Ishikawa (cell line): ENCODE measurements at regions not wholly inside any gene's neighbourhood (a gene's known extent, or its start where the extent isn't known, plus 50 kb on each side); places are given as distances from the start of the nearest gene placed in this dataset.

Experiments
- CEBPB ChIP-seq: IDR thresholded peaks from 2 replicates; pipeline ENCODE4 v1.6.1; 2012
- CREB1 ChIP-seq: IDR thresholded peaks from 2 replicates; pipeline ENCODE4 v1.6.1; 2012; ENCODE audit warnings: low read depth
- EGR1 ChIP-seq: IDR thresholded peaks from 2 replicates; pipeline ENCODE4 v1.6.1; 2012
- EP300 ChIP-seq: IDR thresholded peaks from 2 replicates; pipeline ENCODE4 v1.6.1; 2012; ENCODE audit warnings: borderline replicate concordance
- FOXM1 ChIP-seq: IDR thresholded peaks from 2 replicates; pipeline ENCODE4 v1.6.1; 2012; ENCODE audit warnings: low read depth, borderline replicate concordance
- MAX ChIP-seq: IDR thresholded peaks from 2 replicates; pipeline ENCODE4 v1.6.1; 2012
- NFIC ChIP-seq: IDR thresholded peaks from 2 replicates; pipeline ENCODE4 v1.6.1; 2012
- RAD21 ChIP-seq: IDR thresholded peaks from 2 replicates; pipeline ENCODE4 v1.6.1; 2012; ENCODE audit warnings: low read depth
- TAF1 ChIP-seq: IDR thresholded peaks from 2 replicates; pipeline ENCODE4 v1.6.1; 2012; ENCODE audit warnings: low read depth, mild to moderate bottlenecking
- TCF12 ChIP-seq: IDR thresholded peaks from 2 replicates; pipeline ENCODE4 v1.6.1; 2012; ENCODE audit warnings: low read depth
- TEAD4 ChIP-seq: IDR thresholded peaks from 2 replicates; pipeline ENCODE4 v1.6.1; 2012
- USF1 ChIP-seq: IDR thresholded peaks from 2 replicates; pipeline ENCODE4 v1.6.1; 2012
- YY1 ChIP-seq: IDR thresholded peaks from 2 replicates; pipeline ENCODE4 v1.6.1; 2012; ENCODE audit warnings: low read depth
- ZBTB7A ChIP-seq: IDR thresholded peaks from 2 replicates; pipeline ENCODE4 v1.6.1; 2012; ENCODE audit warnings: low read depth
- TF ChIP-seq, protein P1 (sequence below): IDR thresholded peaks from 2 replicates; pipeline ENCODE4 v1.6.1; 2012; ENCODE audit warnings: low read depth, mild to moderate bottlenecking

GRCh38 chr13:94928127-94928775 lies 215.9 kb upstream of the SOX21 start:
- TF ChIP-seq, protein P1, sequence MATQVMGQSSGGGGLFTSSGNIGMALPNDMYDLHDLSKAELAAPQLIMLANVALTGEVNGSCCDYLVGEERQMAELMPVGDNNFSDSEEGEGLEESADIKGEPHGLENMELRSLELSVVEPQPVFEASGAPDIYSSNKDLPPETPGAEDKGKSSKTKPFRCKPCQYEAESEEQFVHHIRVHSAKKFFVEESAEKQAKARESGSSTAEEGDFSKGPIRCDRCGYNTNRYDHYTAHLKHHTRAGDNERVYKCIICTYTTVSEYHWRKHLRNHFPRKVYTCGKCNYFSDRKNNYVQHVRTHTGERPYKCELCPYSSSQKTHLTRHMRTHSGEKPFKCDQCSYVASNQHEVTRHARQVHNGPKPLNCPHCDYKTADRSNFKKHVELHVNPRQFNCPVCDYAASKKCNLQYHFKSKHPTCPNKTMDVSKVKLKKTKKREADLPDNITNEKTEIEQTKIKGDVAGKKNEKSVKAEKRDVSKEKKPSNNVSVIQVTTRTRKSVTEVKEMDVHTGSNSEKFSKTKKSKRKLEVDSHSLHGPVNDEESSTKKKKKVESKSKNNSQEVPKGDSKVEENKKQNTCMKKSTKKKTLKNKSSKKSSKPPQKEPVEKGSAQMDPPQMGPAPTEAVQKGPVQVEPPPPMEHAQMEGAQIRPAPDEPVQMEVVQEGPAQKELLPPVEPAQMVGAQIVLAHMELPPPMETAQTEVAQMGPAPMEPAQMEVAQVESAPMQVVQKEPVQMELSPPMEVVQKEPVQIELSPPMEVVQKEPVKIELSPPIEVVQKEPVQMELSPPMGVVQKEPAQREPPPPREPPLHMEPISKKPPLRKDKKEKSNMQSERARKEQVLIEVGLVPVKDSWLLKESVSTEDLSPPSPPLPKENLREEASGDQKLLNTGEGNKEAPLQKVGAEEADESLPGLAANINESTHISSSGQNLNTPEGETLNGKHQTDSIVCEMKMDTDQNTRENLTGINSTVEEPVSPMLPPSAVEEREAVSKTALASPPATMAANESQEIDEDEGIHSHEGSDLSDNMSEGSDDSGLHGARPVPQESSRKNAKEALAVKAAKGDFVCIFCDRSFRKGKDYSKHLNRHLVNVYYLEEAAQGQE, result no peak
- no peak for TF ChIP-seq EP300
- no peak for TF ChIP-seq ZBTB7A
- TF ChIP-seq TAF1, result no peak
- no peak for TF ChIP-seq CEBPB
- TF ChIP-seq USF1, result no peak
- TF ChIP-seq CREB1, result no peak
- no peak for TF ChIP-seq TCF12
- TF ChIP-seq NFIC, result no peak
- TF ChIP-seq FOXM1, result no peak
- no peak for TF ChIP-seq EGR1
- no peak for TF ChIP-seq TEAD4
- no peak for TF ChIP-seq RAD21
- no peak for TF ChIP-seq MAX
- TF ChIP-seq YY1, result no peak

GRCh38 chr13:94925263-94925662 lies 212.9 kb upstream of the SOX21 start:
- TF ChIP-seq TAF1 (no peak), CREB1 (no peak), MAX (no peak), RAD21 (no peak), TEAD4 (no peak), TCF12 (no peak), YY1 (no peak), ZBTB7A (no peak), NFIC (no peak), EP300 (no peak), USF1 (no peak), FOXM1 (no peak)
- TF ChIP-seq, protein P1, result no peak

- no peak for TF ChIP-seq TEAD4
- no peak for TF ChIP-seq EP300
- no peak for TF ChIP-seq TCF12
- TF ChIP-seq FOXM1, result no peak
- TF ChIP-seq YY1, result no peak
- TF ChIP-seq, protein P1, result no peak
- TF ChIP-seq TAF1, result no peak
- TF ChIP-seq USF1, result no peak
- no peak for TF ChIP-seq RAD21
- no peak for TF ChIP-seq EGR1
- no peak for TF ChIP-seq CREB1
Observed at GRCh38 chr13:94921181-94921580, 208.8 kb upstream of the SOX21 start.

GRCh38 chr13:94920578-94920977 lies 208.2 kb upstream of the SOX21 start:
- no peak for TF ChIP-seq EP300
- no peak for TF ChIP-seq USF1
- TF ChIP-seq TEAD4, result no peak
- TF ChIP-seq MAX, result no peak
- TF ChIP-seq, protein P1, result no peak
- no peak for TF ChIP-seq CEBPB
- TF ChIP-seq TAF1, result no peak
- TF ChIP-seq RAD21, result no peak
- TF ChIP-seq YY1, result no peak
- TF ChIP-seq ZBTB7A, result no peak
- no peak for TF ChIP-seq NFIC
